ACC112 (cell line): ENCODE measurements at regions not wholly inside any gene's neighbourhood (a gene's known extent, or its start where the extent isn't known, plus 50 kb on each side); places are given as distances from the start of the nearest gene placed in this dataset.

Experiments used
- H2AFZ ChIP-seq: fragments of 200-600 bp; sonication (generic); one replicate; pipeline ENCODE4 v1.6.0; 2017; ENCODE audit warnings: antibody characterized with exemption, low read length; ENCODE audit not compliant: unreplicated experiment
- H3K27ac ChIP-seq: fragments of 200-600 bp; sonication (generic); 2 replicates; pipeline ENCODE4 v1.5.1; 2014; ENCODE audit warnings: low read depth, mild to moderate bottlenecking, antibody characterized with exemption, low read length, moderate library complexity
- H3K27me3 ChIP-seq: fragments of 200-600 bp; sonication (generic); 2 replicates; pipeline ENCODE4 v1.6.1; 2014; ENCODE audit warnings: mild to moderate bottlenecking, antibody characterized with exemption, low read length, moderate library complexity, mixed read lengths; ENCODE audit not compliant: insufficient read depth
- H3K36me3 ChIP-seq: fragments of 200-600 bp; sonication (generic); 2 replicates; pipeline ENCODE4 v1.6.1; 2016; ENCODE audit warnings: mild to moderate bottlenecking, antibody characterized with exemption, low read length, moderate library complexity, mixed read lengths; ENCODE audit not compliant: insufficient read depth
- H3K4me1 ChIP-seq: fragments of 200-600 bp; sonication (generic); one replicate; pipeline ENCODE4 v1.6.1; 2016; ENCODE audit warnings: low read length, mixed read lengths; ENCODE audit not compliant: insufficient read depth, unreplicated experiment, control insufficient read depth
- H3K4me3 ChIP-seq: fragments of 200-600 bp; sonication (generic); 2 replicates; pipeline ENCODE4 v1.5.1; 2014; ENCODE audit warnings: mild to moderate bottlenecking, low read depth, low read length
- H3K79me2 ChIP-seq: fragments of 200-600 bp; sonication (generic); one replicate; pipeline ENCODE4 v1.6.0; 2016; ENCODE audit warnings: low read length; ENCODE audit not compliant: control insufficient read depth, unreplicated experiment, insufficient read depth

- Histone ChIP-seq H3K27me3 (peaks cover 20% of the 10 kb centered on the region), H3K27ac (no peak overlapping the region), H3K79me2 (no peaks in the 10 kb centered on the region), H3K4me1 (no peaks in the 10 kb centered on the region), H3K4me3 (no peak overlapping the region), H3K36me3 (no peaks in the 10 kb centered on the region), H2AFZ (no peak overlapping the region)
These were observed 150.4 kb downstream of the C7orf25 start for GRCh38 chr7:42761486-42761885.

DNA sequence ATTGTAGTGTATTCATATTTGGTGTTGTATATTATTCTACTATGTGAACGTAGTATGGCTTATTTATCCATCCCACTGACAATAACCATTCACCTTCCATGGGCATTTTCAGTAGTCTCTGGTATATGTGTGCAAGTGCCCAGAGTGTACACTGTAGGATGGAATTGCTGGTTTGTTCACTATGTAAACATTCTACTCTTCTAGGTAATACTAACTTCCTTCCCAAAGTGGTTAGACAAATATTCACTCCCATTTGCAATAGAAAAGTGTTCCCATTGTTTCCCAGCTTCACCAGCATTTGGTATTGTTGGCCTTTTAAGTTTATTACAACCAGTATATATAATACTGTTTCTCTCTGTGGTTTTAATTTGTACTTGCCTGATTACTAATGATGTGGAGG lies 153.7 kb downstream of the C7orf25 start:
- Histone ChIP-seq H3K27me3 (peaks cover 4% of the 10 kb centered on the region; the same call in 1 of the 2 replicates), H2AFZ (no peak overlapping the region), H3K36me3 (no peaks in the 10 kb centered on the region), H3K4me3 (no peak overlapping the region), H3K79me2 (no peaks in the 10 kb centered on the region), H3K27ac (no peak overlapping the region), H3K4me1 (no peaks in the 10 kb centered on the region)

DNA sequence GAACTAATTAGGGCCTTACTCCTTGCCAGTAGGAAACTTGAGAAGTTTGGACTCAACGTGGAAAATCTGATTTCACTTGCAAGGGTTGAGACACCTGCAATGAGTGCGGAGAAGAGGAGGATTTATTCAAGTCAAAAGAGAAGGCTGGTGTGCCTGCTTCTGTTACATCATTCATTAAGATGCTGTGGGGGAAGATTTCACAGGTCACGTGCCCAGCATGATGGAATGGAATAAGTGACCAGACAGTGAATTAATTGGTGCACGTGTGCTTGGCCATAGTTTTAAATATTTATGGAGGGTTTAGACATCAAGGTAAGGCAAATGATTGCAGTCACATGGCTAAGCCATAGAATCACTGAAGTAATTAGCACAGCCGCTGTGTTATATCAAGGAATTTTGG lies 155.0 kb downstream of the C7orf25 start:
- H3K27me3 ChIP-seq = peaks cover 4% of the 10 kb centered on the region; the same call in 1 of the 2 replicates
- H3K27ac ChIP-seq = no peak overlapping the region
- H3K36me3 ChIP-seq = no peaks in the 10 kb centered on the region
- no peaks in the 10 kb centered on the region for H3K4me1 ChIP-seq
- H3K4me3 ChIP-seq = no peak overlapping the region
- H3K79me2 ChIP-seq = no peaks in the 10 kb centered on the region
- no peak overlapping the region for H2AFZ ChIP-seq

- H3K4me3 ChIP-seq = no peak overlapping the region
- no peak overlapping the region for H2AFZ ChIP-seq
- no peak overlapping the region for H3K27ac ChIP-seq
- peaks cover 2% of the 10 kb centered on the region; the same call in 1 of the 2 replicates for H3K27me3 ChIP-seq
- no peaks in the 10 kb centered on the region for H3K79me2 ChIP-seq
- no peaks in the 10 kb centered on the region for H3K4me1 ChIP-seq
- no peaks in the 10 kb centered on the region for H3K36me3 ChIP-seq
These were observed 158.0 kb downstream of the C7orf25 start for GRCh38 chr7:42753811-42754363.

DNA sequence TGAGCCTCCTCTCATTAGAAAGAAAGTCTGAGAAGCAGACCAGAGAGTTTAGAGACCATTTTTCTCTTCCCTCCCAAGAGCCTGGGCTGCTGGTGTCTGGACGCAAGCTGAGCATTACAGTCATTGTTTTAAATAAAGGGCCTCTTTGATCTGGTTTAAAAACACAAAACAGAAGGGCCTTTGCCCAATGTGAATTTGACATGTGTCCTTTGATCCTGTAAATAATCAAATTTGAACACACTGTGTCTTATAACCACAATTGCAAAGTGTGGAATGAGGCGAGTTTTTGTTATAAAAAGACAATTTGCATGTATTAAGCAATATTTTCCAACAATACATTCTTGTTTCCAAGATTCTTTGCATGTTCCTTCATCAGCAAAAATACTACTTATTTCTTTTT lies 158.5 kb downstream of the C7orf25 start:
- Histone ChIP-seq H3K27me3 (no peaks in the 10 kb centered on the region), H3K4me3 (no peak overlapping the region), H3K79me2 (no peaks in the 10 kb centered on the region), H2AFZ (no peak overlapping the region), H3K36me3 (no peaks in the 10 kb centered on the region), H3K27ac (no peak overlapping the region), H3K4me1 (no peaks in the 10 kb centered on the region)

- Histone ChIP-seq H3K79me2 (no peaks in the 10 kb centered on the region), H3K36me3 (no peaks in the 10 kb centered on the region), H3K4me1 (peaks cover 6% of the 10 kb centered on the region), H3K4me3 (no peak overlapping the region), H2AFZ (no peak overlapping the region), H3K27me3 (no peaks in the 10 kb centered on the region), H3K27ac (no peak overlapping the region)
These were observed 161.7 kb downstream of the C7orf25 start for GRCh38 chr7:42750172-42750571.

- H3K4me1 ChIP-seq = peaks cover 6% of the 10 kb centered on the region
- no peak overlapping the region for H2AFZ ChIP-seq
- H3K27ac ChIP-seq = no peak overlapping the region
- H3K79me2 ChIP-seq = no peaks in the 10 kb centered on the region
- no peaks in the 10 kb centered on the region for H3K36me3 ChIP-seq
- H3K4me3 ChIP-seq = no peak overlapping the region
- no peaks in the 10 kb centered on the region for H3K27me3 ChIP-seq
These were observed 164.8 kb downstream of the C7orf25 start for GRCh38 chr7:42747044-42747443.

DNA sequence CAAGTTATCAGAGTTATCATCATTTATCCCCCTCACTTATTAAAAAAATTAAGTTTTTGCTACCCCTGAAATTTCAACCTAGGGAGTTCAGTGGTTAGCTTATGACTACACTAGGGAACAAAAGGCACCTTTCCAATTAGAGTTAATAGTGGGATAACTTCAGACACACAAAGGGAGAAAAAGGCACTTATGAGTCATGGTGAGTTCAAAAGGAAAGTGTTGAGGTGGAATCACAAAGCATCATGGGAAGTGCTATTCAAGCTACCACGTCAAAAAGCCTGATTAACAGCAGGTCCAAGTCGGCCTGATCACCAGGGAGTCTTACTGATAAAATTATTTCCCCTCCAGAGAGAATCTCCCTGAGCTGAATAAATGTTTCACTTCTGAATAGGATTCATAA lies 165.7 kb downstream of the C7orf25 start:
- no peaks in the 10 kb centered on the region for H3K27me3 ChIP-seq
- H3K4me3 ChIP-seq = no peak overlapping the region
- no peaks in the 10 kb centered on the region for H3K36me3 ChIP-seq
- peaks cover 6% of the 10 kb centered on the region for H3K4me1 ChIP-seq
- H3K79me2 ChIP-seq = no peaks in the 10 kb centered on the region
- no peak overlapping the region for H3K27ac ChIP-seq
- no peak overlapping the region for H2AFZ ChIP-seq

DNA sequence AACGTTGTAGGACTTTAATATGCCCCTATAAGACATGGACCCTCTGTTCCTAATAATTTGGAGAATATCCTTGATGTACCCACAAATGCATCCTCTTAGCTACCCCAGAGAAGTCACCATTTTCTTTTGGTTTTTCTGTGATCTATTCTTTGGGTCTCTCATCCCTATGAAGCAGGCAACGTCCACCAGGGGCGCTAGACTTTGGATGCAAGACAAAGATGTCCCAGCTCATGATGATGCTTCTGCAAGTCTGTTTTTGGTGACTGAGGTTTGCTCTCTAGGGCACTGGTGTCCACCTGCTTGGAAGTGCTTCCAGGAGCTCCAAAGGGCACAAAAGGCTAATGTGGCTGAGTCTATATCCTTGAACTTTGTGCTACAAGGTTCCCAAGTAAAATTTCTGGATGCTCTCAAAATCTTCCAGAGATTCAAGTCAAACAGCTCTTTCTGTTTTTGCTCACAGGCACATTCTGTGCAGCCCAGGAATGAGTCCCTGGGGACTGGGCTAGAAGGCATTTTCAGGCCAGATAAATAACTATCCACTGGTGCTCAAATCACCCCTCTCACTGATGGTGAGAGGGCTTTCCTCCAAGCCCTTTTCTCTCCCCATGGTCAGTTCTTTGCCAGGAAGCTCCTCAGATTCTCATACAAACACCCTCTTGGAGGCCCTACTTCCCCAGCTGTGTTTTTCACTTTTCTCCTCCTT lies 166.4 kb downstream of the C7orf25 start:
- Histone ChIP-seq H3K36me3 (no peaks in the 10 kb centered on the region), H3K79me2 (no peaks in the 10 kb centered on the region), H3K27ac (no peak overlapping the region), H3K27me3 (no peaks in the 10 kb centered on the region), H3K4me1 (peaks cover 6% of the 10 kb centered on the region), H2AFZ (no peak overlapping the region), H3K4me3 (no peak overlapping the region)

DNA sequence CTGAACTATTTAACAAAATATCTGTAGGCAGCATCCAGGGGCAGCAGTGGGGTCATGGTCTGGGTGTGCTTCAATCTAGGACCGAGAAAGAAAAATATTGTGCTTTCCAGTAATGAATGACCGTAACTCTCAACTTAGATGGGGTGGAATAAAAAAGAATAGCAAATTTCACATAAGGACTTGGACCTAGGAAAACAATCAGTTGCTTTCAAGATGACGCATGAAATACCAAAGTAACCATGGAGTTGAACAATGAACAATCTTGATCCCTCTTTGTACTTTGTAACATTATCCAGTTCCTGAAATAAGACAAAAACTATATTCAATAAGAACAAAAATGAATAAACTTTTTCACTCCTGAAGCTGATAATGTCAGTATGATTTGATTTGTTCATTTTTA lies 167.1 kb downstream of the C7orf25 start:
- H3K27me3 ChIP-seq = no peaks in the 10 kb centered on the region
- no peaks in the 10 kb centered on the region for H3K36me3 ChIP-seq
- no peak overlapping the region for H2AFZ ChIP-seq
- H3K4me3 ChIP-seq = no peak overlapping the region
- H3K4me1 ChIP-seq = peaks cover 6% of the 10 kb centered on the region
- no peak overlapping the region for H3K27ac ChIP-seq
- no peaks in the 10 kb centered on the region for H3K79me2 ChIP-seq

DNA sequence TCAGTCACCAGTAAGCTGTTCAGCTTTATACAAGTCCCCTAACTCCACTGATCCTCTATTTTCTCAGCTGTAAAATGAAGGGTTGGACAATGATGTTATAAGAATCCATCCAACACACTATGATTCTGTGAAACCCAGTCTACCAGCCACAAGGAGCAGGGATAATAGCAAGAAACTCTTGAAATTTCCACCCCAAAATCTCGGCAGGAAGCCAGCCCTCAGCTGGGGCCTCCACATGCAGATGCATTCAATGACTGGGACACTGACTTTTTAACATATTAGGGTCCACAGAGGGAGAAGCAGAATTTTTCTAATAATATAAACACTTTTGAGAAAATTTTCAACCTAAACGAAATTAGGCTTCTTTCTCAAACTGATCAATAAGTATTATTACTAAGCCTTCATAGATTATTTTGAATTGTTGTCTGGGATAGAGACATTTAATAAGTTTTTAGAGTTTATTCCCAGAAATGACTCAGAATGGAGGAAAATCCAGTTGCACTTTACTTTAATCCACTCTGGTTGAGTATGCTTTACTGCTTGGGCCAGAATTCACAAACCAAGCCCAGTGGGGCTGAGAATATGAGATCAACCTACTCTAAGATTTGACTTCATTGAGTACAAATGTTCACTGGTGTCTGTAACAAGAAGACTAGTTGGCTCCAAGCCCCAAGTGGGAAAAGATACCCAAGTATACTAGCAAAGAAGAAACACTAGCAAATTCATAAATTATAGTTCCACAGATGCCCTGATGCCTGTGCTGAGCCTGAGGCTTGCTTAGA lies 168.6 kb downstream of the C7orf25 start:
- no peaks in the 10 kb centered on the region for H3K36me3 ChIP-seq
- no peaks in the 10 kb centered on the region for H3K27me3 ChIP-seq
- H3K4me3 ChIP-seq = no peak overlapping the region
- H2AFZ ChIP-seq = no peak overlapping the region
- no peaks in the 10 kb centered on the region for H3K79me2 ChIP-seq
- peaks cover 6% of the 10 kb centered on the region for H3K4me1 ChIP-seq
- H3K27ac ChIP-seq = no peak overlapping the region
